ENCODE measurements at regions not wholly inside any gene's neighbourhood (a gene's known extent, or its start where the extent isn't known, plus 50 kb on each side); places are given as distances from the start of the nearest gene placed in this dataset.
"Not testable (repeated sequence)": the region's sequence is repeated elsewhere in the genome, so short reads cannot be mapped to it uniquely, and the experiment has no call there.

- no peak for DNase-seq
These were observed 75.0 kb upstream of the PKN2 start for GRCh38 chr1:88609051-88609450.

DNA sequence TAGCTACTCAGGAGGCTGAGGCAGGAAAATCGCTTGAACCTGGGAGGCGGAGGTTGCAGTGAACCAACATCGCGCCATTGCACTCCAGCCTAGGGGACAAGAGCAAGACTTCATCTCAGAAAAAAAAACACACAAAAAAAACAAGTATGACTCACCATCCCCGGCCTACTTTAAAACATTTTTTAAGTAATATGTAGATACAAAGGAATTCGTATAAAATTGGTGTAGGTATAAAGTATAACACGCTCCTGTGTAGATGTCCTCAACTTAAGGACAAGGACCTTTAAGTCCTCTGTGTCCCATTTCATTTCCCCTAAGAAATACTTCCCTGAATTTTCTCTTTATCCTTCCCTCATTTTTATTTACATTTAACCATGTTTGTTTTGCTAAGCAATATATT lies 73.4 kb upstream of the PKN2 start:
- DNase-seq, result no peak

GRCh38 chr1:88612292-88612691 lies 71.8 kb upstream of the PKN2 start:
- no peak for DNase-seq

- no peak for DNase-seq
These were observed 71.3 kb upstream of the PKN2 start for GRCh38 chr1:88612773-88613172.

DNA sequence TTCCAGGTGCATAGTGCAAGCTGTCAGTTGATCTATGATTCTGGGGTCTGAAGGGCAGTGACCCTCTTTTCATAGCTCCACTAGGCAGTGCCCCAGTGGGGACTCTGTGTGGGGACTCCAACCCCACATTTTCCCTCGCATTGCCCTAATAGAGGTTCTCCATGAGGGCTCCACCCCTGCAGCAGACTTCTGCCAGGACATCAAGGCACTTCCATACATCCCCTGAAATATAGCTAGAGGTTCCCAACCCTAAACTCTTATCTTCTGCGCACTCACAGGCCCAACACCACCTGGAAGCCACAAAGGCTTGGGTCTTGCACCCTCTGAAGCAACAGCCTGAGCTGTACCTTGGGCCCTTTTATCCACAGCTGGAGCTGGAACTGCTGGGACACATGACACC lies 65.7 kb upstream of the PKN2 start:
- DNase-seq, result no peak

DNA sequence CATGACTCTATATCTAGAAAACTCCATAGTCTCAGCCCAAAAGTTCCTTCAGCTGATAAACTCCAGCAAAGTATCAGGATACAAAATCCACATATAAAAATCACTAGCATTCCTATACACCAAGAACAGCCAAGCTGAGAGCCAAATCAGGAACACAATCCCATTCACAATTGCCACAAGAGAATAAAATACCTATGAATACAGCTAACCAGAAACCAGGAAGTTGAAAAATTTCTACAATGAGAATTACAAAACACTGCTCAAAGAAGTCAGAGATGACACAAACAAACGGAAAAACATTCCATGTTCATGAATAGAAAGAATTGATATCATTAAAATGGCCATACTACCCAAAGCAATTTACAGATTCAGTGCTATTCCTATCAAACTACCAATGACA lies 61.0 kb upstream of the PKN2 start:
- DNase-seq, result not testable (repeated sequence)
